ENCODE measurements at regions not wholly inside any gene's neighbourhood (a gene's known extent, or its start where the extent isn't known, plus 50 kb on each side); places are given as distances from the start of the nearest gene placed in this dataset.

- DNase-seq, result no peak
These were observed 393.5 kb upstream of the ADARB2 start for GRCh38 chr10:2130705-2131305.

GRCh38 chr10:2128991-2129390 is 391.7 kb upstream of the ADARB2 start:
- no peak for DNase-seq

GRCh38 chr10:2124135-2124534 is 386.8 kb upstream of the ADARB2 start:
- DNase-seq, result no peak

GRCh38 chr10:2122431-2123124 is 385.3 kb upstream of the ADARB2 start:
- DNase-seq, result no peak

- DNase-seq, result no peak
These were observed 384.6 kb upstream of the ADARB2 start for GRCh38 chr10:2121929-2122328.

- DNase-seq, result no peak
These were observed 384.0 kb upstream of the ADARB2 start for GRCh38 chr10:2121315-2121714.

- no peak for DNase-seq
These were observed 383.4 kb upstream of the ADARB2 start for GRCh38 chr10:2120746-2121145.

GRCh38 chr10:2119316-2119715 is 382.0 kb upstream of the ADARB2 start:
- no peak for DNase-seq

- no peak for DNase-seq
These were observed 380.9 kb upstream of the ADARB2 start for GRCh38 chr10:2118201-2118600.

GRCh38 chr10:2117641-2118040 is 380.3 kb upstream of the ADARB2 start:
- no peak for DNase-seq

- DNase-seq, result no peak
These were observed 374.6 kb upstream of the ADARB2 start for GRCh38 chr10:2111965-2112364.

- DNase-seq, result no peak
These were observed 371.2 kb upstream of the ADARB2 start for GRCh38 chr10:2108496-2108895.

- no peak for DNase-seq
These were observed 369.3 kb upstream of the ADARB2 start for GRCh38 chr10:2106641-2107040.

- no peak for DNase-seq
These were observed 362.0 kb upstream of the ADARB2 start for GRCh38 chr10:2099321-2099720.

- DNase-seq, result no peak
These were observed 360.6 kb upstream of the ADARB2 start for GRCh38 chr10:2097937-2098336.

GRCh38 chr10:2094171-2094570 is 356.8 kb upstream of the ADARB2 start:
- no peak for DNase-seq

- no peak for DNase-seq
These were observed 346.3 kb upstream of the ADARB2 start for GRCh38 chr10:2083591-2083990.

GRCh38 chr10:2081501-2081900 is 344.2 kb upstream of the ADARB2 start:
- DNase-seq, result no peak

- DNase-seq, result no peak
These were observed 342.3 kb upstream of the ADARB2 start for GRCh38 chr10:2079603-2080078.

- DNase-seq, result no peak
These were observed 339.9 kb upstream of the ADARB2 start for GRCh38 chr10:2077231-2077630.

- no peak for DNase-seq
These were observed 339.2 kb upstream of the ADARB2 start for GRCh38 chr10:2076528-2076927.

GRCh38 chr10:2067015-2067414 is 329.7 kb upstream of the ADARB2 start:
- no peak for DNase-seq

- no peak for DNase-seq
These were observed 317.4 kb upstream of the ADARB2 start for GRCh38 chr10:2054728-2055127.

GRCh38 chr10:2053805-2054204 is 316.5 kb upstream of the ADARB2 start:
- DNase-seq, result no peak

GRCh38 chr10:2051108-2051507 is 313.8 kb upstream of the ADARB2 start:
- no peak for DNase-seq

All from stimulated activated CD4-positive, alpha-beta T cell treated with anti-CD3 and anti-CD28 coated beads, Interleukin-12 subunit alpha, Interleukin-12 subunit beta, amount 100 ng/mL, for 4 hours (primary cell).